ENCODE measurements at regions not wholly inside any gene's neighbourhood (a gene's known extent, or its start where the extent isn't known, plus 50 kb on each side); places are given as distances from the start of the nearest gene placed in this dataset.

GRCh38 chr18:22482948-22483347 is 65.2 kb upstream of the CTAGE1 start:
- TF ChIP-seq CTCF (IDR thresholded peaks at IDR 0.05; ENCODE audit: insufficient read depth, low read depth, low read length), result no peak
- no peak for DNase-seq (ENCODE audit: low read depth)
- CTCF ChIA-PET, result no interaction called here
- Histone ChIP-seq H3K27me3 (ENCODE audit: control insufficient read depth, insufficient read depth, low read length) (no peaks in the 10 kb centered on the region), H3K4me3 (ENCODE audit: low read depth, low read length) (no peak overlapping the region), H3K36me3 (ENCODE audit: control insufficient read depth, insufficient read depth, low read length) (no peaks in the 10 kb centered on the region)
- POLR2A ChIA-PET, result no interaction called here

GRCh38 chr18:22483407-22483806 is 65.7 kb upstream of the CTAGE1 start:
- H3K27me3 ChIP-seq (ENCODE audit: control insufficient read depth, insufficient read depth, low read length), result no peaks in the 10 kb centered on the region
- no peak for DNase-seq (ENCODE audit: low read depth)
- ChIA-PET CTCF (no interaction called here), POLR2A (no interaction called here)
- H3K4me3 ChIP-seq (ENCODE audit: low read depth, low read length), result no peak overlapping the region
- no peaks in the 10 kb centered on the region for H3K36me3 ChIP-seq (ENCODE audit: control insufficient read depth, insufficient read depth, low read length)
- no peak for TF ChIP-seq CTCF (IDR thresholded peaks at IDR 0.05; ENCODE audit: insufficient read depth, low read depth, low read length)

DNA sequence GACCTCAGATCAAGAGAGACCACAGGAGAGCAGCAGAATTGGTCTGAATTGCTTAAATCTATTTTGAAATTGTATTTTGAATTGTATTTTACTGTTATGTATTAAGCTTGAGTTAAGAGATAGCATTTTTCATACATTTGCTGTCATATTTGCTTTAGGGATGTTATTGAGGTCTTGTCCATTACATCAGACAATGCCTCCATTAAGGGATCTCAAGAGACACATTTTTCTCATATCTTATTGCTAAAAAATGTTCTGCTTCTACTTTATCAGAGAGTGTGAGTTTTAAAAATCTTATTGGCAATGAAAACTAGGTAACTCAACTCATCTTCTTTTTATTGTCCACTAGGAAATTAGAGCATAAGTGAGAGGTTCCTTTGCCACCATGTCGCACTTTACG is 66.8 kb upstream of the CTAGE1 start:
- Histone ChIP-seq H3K4me3 (ENCODE audit: low read depth, low read length) (no peak overlapping the region), H3K36me3 (ENCODE audit: control insufficient read depth, insufficient read depth, low read length) (no peaks in the 10 kb centered on the region), H3K27me3 (ENCODE audit: control insufficient read depth, insufficient read depth, low read length) (no peaks in the 10 kb centered on the region)
- no peak for DNase-seq (ENCODE audit: low read depth)
- no peak for TF ChIP-seq CTCF (IDR thresholded peaks at IDR 0.05; ENCODE audit: insufficient read depth, low read depth, low read length)
- ChIA-PET CTCF (no interaction called here), POLR2A (no interaction called here)

GRCh38 chr18:22485808-22486244 is 68.1 kb upstream of the CTAGE1 start:
- ChIA-PET CTCF (interaction anchor here (0.7 kb wide), 1 partner anchor 9 kb away, joined by 4 read pairs; no protein-coding TSS in a partner anchor), POLR2A (no interaction called here)
- no peak for DNase-seq (ENCODE audit: low read depth)

GRCh38 chr18:22486667-22487066 is 69.0 kb upstream of the CTAGE1 start:
- Histone ChIP-seq H3K27me3 (ENCODE audit: control insufficient read depth, insufficient read depth, low read length) (no peaks in the 10 kb centered on the region), H3K4me3 (ENCODE audit: low read depth, low read length) (no peak overlapping the region), H3K36me3 (ENCODE audit: control insufficient read depth, insufficient read depth, low read length) (no peaks in the 10 kb centered on the region)
- POLR2A ChIA-PET, result no interaction called here
- no peak for DNase-seq (ENCODE audit: low read depth)
- CTCF ChIA-PET, result no interaction called here
- no peak for TF ChIP-seq CTCF (IDR thresholded peaks at IDR 0.05; ENCODE audit: insufficient read depth, low read depth, low read length)

More at GRCh38 chr18:22485808-22486244, 68.1 kb upstream of the CTAGE1 start:
- Histone ChIP-seq H3K36me3 (ENCODE audit: control insufficient read depth, insufficient read depth, low read length) (no peaks in the 10 kb centered on the region), H3K4me3 (ENCODE audit: low read depth, low read length) (no peak overlapping the region), H3K27me3 (ENCODE audit: control insufficient read depth, insufficient read depth, low read length) (no peaks in the 10 kb centered on the region)
- TF ChIP-seq CTCF (IDR thresholded peaks at IDR 0.05; ENCODE audit: insufficient read depth, low read depth, low read length), result no peak
